KMS-11 (cell line): ENCODE measurements at regions not wholly inside any gene's neighbourhood (a gene's known extent, or its start where the extent isn't known, plus 50 kb on each side); places are given as distances from the start of the nearest gene placed in this dataset.

Experiments
- H2AFZ ChIP-seq: fragments of 200-600 bp; sonication (generic); 2 replicates; pipeline ENCODE4 v1.6.1; 2016; ENCODE audit warnings: antibody characterized with exemption, mixed run types, low read depth
- H3K27ac ChIP-seq: fragments of 200-600 bp; sonication (generic); 2 replicates; pipeline ENCODE4 v1.6.1; 2016; ENCODE audit warnings: mild to moderate bottlenecking, mixed run types
- H3K27me3 ChIP-seq: fragments of 200-600 bp; sonication (generic); 2 replicates; pipeline ENCODE4 v1.6.1; 2017; ENCODE audit warnings: mild to moderate bottlenecking, low read depth, mixed run types, moderate library complexity; ENCODE audit not compliant: insufficient read depth
- H3K36me3 ChIP-seq: fragments of 200-600 bp; sonication (generic); 2 replicates; pipeline ENCODE4 v1.6.1; 2017; ENCODE audit warnings: mild to moderate bottlenecking, mixed run types; ENCODE audit not compliant: insufficient read depth
- H3K4me1 ChIP-seq: fragments of 200-600 bp; sonication (generic); 2 replicates; pipeline ENCODE4 v1.6.1; 2016; ENCODE audit warnings: mild to moderate bottlenecking, low read depth, mixed run types; ENCODE audit not compliant: poor library complexity, severe bottlenecking
- H3K4me2 ChIP-seq: fragments of 200-600 bp; sonication (generic); 2 replicates; pipeline ENCODE4 v1.7.0; 2016; ENCODE audit warnings: mild to moderate bottlenecking, mixed run types
- H3K4me3 ChIP-seq: fragments of 200-600 bp; sonication (generic); IDR thresholded peaks from 2 replicates; pipeline ENCODE4 v1.6.1; 2017; ENCODE audit warnings: low read depth, low read length, mixed read lengths; ENCODE audit not compliant: insufficient read depth
- H3K79me2 ChIP-seq: fragments of 200-600 bp; sonication (generic); 2 replicates; pipeline ENCODE4 v1.6.1; 2016; ENCODE audit warnings: low read depth, mixed run types; ENCODE audit not compliant: insufficient read depth
- H3K9ac ChIP-seq: fragments of 200-600 bp; sonication (generic); 2 replicates; pipeline ENCODE4 v1.6.1; 2016; ENCODE audit warnings: mild to moderate bottlenecking, mixed run types
- H4K20me1 ChIP-seq: fragments of 200-600 bp; sonication (generic); 2 replicates; pipeline ENCODE4 v1.6.1; 2016; ENCODE audit warnings: mild to moderate bottlenecking, mixed run types; ENCODE audit not compliant: insufficient read depth
- CTCF ChIP-seq: fragments of 200-600 bp; sonication (generic); conservative IDR thresholded peaks from 2 replicates; pipeline ENCODE4 v1.6.1; 2017; ENCODE audit warnings: low read depth, mild to moderate bottlenecking, antibody characterized with exemption, low read length, moderate library complexity, mixed read lengths

- H3K79me2 ChIP-seq: no peaks in the 10 kb centered on the region
- no peak overlapping the region for H3K9ac ChIP-seq
- H3K27ac ChIP-seq: no peak overlapping the region
- TF ChIP-seq CTCF: no peak
- no peak overlapping the region for H3K4me3 ChIP-seq
- no peak overlapping the region for H2AFZ ChIP-seq
- H3K4me2 ChIP-seq: no peak overlapping the region
- H3K27me3 ChIP-seq: no peaks in the 10 kb centered on the region
- no peaks in the 10 kb centered on the region for H4K20me1 ChIP-seq
- no peaks in the 10 kb centered on the region for H3K36me3 ChIP-seq
- H3K4me1 ChIP-seq: no peaks in the 10 kb centered on the region
These were observed 200.5 kb upstream of the FANCL start for GRCh38 chr2:58441643-58442042.

- no peak for TF ChIP-seq CTCF
- H3K79me2 ChIP-seq: no peaks in the 10 kb centered on the region
- H2AFZ ChIP-seq: no peak overlapping the region
- no peak overlapping the region for H3K4me2 ChIP-seq
- no peaks in the 10 kb centered on the region for H3K4me1 ChIP-seq
- no peaks in the 10 kb centered on the region for H4K20me1 ChIP-seq
- H3K27me3 ChIP-seq: no peaks in the 10 kb centered on the region
- H3K9ac ChIP-seq: no peak overlapping the region
- no peak overlapping the region for H3K27ac ChIP-seq
- no peak overlapping the region for H3K4me3 ChIP-seq
- H3K36me3 ChIP-seq: no peaks in the 10 kb centered on the region
These were observed 195.7 kb upstream of the FANCL start for GRCh38 chr2:58436872-58437271.

DNA sequence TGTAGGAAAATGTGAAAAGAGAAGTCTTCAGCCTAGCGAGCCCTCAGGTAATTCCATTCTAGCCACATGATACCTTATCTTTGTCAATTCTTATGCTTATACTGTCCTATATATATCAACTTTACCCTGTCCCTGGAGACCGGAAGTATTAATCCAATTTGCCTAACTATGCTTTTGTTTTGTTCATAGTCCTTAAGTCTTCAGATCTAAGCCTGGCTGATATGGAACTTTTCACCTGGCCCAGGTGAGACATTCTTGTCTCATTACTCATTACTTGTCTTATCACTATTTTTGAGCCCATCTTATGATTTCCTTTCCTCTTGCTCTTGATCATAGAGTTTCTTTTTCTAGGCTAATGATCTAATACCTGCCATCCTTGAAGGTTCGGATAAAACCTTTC is 194.1 kb upstream of the FANCL start:
- no peaks in the 10 kb centered on the region for H3K79me2 ChIP-seq
- no peak overlapping the region for H3K9ac ChIP-seq
- no peak overlapping the region for H3K4me2 ChIP-seq
- TF ChIP-seq CTCF: no peak
- no peaks in the 10 kb centered on the region for H3K4me1 ChIP-seq
- H3K36me3 ChIP-seq: no peaks in the 10 kb centered on the region
- H4K20me1 ChIP-seq: no peaks in the 10 kb centered on the region
- no peaks in the 10 kb centered on the region for H3K27me3 ChIP-seq
- H3K27ac ChIP-seq: no peak overlapping the region
- H3K4me3 ChIP-seq: no peak overlapping the region
- H2AFZ ChIP-seq: no peak overlapping the region

GRCh38 chr2:58434692-58435091 is 193.6 kb upstream of the FANCL start:
- Histone ChIP-seq H3K4me2 (no peak overlapping the region), H3K79me2 (no peaks in the 10 kb centered on the region), H3K4me1 (no peaks in the 10 kb centered on the region), H3K36me3 (no peaks in the 10 kb centered on the region), H4K20me1 (no peaks in the 10 kb centered on the region), H2AFZ (no peak overlapping the region), H3K27me3 (no peaks in the 10 kb centered on the region), H3K9ac (no peak overlapping the region), H3K27ac (no peak overlapping the region), H3K4me3 (no peak overlapping the region)
- TF ChIP-seq CTCF: no peak
